GM21786 (cell line): ENCODE measurements at regions not wholly inside any gene's neighbourhood (a gene's known extent, or its start where the extent isn't known, plus 50 kb on each side); places are given as distances from the start of the nearest gene placed in this dataset.
"Not testable (repeated sequence)": the region's sequence is repeated elsewhere in the genome, so short reads cannot be mapped to it uniquely, and the experiment has no call there.

ENCODE experiments used
- ATAC-seq: cut with Tn5 transposase; IDR thresholded peaks from one replicate; pipeline ENCODE4 v1.9.1; 2021; ENCODE audit not compliant: unreplicated experiment

- no peak for ATAC-seq
These were observed 557.8 kb downstream of the SUCLG1 start for GRCh38 chr2:83901317-83901716.

- no peak for ATAC-seq
These were observed 558.2 kb downstream of the SUCLG1 start for GRCh38 chr2:83900862-83901261.

DNA sequence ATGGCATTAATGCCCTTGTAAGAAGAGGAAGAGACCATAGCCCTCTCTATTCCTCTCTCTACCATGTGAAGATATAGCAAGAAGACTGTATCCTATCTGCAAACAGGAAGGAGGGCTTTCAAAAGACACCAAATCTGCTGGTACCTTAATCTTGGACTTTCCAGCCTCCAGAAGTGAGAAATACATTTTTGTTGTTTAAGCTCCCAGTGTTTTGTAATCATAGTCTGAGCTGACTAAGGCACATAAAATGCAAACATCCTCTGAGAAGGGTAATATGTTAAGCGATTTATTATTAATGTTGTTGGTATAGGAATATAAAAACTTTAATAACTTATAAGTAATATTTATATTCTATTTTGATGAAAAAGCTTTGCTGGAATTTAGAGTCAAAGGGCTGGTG lies 559.8 kb downstream of the SUCLG1 start:
- no peak for ATAC-seq

DNA sequence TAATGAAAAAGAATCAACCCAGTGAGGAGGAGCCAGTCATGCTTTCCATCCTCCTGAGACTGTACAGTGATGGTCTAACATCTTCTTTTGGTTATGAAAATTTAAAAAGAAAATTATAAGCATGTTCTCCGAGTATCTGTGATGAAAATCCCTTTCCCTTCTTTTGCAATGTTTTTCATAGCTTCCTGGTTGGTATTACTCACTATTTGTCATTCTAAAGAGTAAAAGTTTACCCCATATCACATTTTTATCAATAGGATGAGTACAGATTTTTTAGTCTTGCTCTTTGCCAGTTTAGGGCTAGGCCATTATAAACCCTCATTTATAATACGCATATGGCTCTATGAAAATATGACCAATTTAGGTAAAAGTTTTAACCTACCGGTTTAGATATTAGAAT lies 564.1 kb downstream of the SUCLG1 start:
- ATAC-seq: no peak

- no peak for ATAC-seq
These were observed 571.3 kb downstream of the SUCLG1 start for GRCh38 chr2:83887757-83888156.

DNA sequence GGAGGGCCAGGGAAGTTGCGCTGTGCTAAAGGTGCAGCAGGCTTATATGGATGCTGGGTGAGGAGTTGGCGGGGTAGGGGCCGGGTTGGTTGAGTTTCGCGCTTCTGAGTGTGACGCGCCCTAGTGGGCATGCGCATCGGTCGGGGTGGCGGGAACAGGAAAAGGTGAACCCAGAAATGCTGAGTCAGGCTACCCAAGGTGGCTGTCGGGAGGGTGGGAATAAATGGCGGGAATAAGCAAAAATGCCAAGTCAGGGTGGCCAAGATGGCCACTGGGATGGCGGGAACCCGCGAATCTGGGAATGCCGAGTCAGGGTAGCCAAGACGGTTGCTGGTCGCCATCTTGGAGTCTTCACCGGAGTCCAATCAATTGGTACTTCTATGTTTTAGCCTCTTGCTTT lies 580.0 kb downstream of the SUCLG1 start:
- ATAC-seq: no peak

DNA sequence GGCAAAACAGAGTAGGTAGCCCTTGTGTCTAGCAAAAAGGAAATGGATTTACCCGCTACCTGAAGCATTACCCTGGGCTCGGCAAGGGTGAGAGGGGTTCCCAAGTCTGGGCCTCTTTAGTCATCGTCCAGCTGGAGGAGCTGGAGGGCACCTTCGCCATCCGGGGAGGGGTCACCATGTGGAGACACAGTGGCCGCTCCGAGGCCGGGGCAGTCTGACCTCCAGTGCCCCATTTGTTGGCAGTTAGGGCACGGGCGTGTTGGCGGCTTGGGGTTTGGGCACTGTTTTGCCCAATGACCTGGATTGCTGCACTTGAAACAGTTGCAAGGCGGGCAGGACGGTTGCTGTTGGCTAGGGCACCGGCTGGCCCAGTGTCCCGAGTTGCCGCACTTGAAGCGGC lies 581.8 kb downstream of the SUCLG1 start:
- ATAC-seq: not testable (repeated sequence)

GRCh38 chr2:83874712-83875430 lies 584.2 kb downstream of the SUCLG1 start:
- no peak for ATAC-seq

GRCh38 chr2:83874066-83874465 lies 585.0 kb downstream of the SUCLG1 start:
- no peak for ATAC-seq

DNA sequence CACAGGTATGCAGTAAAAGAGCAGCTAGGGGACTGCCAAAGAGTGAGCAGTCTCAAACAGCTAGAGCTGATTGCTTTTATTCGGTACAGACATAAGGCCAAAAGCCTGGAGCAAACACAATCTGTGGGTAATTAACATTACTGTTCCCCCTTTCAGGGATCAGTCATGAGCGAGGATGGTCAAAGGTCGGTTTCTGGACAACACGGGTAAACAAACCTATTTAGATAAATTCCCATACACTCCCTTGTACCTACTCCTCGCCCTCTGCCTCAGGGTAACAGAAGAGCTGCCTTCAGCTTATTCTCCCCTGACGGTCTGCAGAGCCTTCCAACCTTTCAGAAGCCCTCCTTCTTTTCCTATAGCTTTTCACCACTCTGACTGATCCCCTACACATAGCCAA lies 586.0 kb downstream of the SUCLG1 start:
- no peak for ATAC-seq

GRCh38 chr2:83866211-83866610 lies 592.9 kb downstream of the SUCLG1 start:
- no peak for ATAC-seq

DNA sequence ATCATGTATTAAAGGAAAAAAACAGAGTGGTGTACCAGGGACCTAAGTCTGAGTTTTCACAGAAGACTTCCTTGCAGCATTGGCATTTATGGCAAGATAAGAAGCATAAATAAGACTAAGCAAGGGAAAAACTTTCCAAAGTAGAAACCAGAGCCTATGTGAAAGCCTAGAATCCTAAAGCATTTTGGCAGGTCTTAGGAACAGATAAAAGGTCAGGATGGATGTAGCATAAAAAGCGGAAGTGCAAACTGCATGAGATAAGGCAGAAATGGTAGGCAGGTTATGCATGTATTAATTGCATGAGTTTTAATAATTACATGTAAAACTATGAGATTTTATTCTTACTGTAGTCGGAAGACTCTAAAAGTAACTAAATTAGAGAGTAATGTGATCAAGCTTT lies 596.5 kb downstream of the SUCLG1 start:
- ATAC-seq: no peak

DNA sequence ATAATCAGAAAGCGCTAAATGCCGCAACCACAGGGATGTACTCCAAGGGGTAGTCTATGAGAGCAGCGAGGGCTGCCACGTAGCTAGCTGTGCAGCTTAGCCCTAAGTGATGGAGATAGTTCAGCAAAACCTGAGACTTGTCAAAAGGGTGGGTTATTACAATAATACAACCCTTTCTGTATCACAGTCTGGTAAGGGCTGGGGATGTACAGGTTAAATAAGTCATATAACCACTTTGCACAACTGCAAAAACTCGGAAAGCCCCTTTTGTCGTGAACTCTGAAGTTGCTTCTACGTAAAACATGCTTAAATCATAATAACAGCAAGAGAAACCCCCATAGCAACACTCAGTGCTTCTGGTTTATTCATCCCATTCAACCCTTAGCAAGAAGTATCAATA lies 598.8 kb downstream of the SUCLG1 start:
- no peak for ATAC-seq

DNA sequence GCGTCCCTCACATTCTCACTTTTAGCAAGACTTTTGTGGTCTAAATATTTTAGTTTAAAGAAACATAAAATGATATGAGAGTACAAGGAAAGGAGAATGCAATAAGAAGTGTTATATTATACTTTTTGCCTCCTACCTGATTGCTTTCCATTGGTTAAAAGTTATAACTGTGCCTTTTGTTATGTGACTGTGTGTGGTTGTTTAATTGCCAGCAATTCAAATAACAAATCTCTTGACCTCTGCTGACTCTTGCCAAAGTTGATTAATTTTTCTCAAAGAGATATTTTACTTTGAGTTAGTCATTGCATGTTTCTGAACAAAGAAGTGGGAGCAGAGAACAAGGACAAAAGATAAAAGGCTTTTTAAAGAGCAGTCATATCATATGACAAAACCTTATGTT lies 599.5 kb downstream of the SUCLG1 start:
- no peak for ATAC-seq

DNA sequence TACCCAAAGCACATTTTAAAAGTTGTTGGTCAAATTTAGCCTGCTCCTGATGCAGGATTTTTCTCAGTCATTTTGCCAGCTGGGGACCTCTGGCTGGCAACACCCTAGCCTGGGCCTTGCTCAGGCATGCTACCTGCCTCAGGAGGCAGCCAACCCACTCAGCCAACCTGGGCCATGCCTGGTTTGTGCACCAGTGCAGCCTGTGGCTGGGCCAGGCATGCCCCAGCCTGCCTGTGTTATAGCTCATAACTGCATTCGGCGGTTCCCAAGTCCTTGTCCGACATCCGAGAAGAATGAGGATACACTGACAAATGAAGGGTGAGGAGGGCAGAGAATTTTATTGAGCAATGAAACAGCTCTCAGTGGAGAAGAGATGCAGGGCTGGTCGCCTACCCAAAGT lies 608.0 kb downstream of the SUCLG1 start:
- no peak for ATAC-seq

- ATAC-seq: no peak
These were observed 608.9 kb downstream of the SUCLG1 start for GRCh38 chr2:83850071-83850725.

DNA sequence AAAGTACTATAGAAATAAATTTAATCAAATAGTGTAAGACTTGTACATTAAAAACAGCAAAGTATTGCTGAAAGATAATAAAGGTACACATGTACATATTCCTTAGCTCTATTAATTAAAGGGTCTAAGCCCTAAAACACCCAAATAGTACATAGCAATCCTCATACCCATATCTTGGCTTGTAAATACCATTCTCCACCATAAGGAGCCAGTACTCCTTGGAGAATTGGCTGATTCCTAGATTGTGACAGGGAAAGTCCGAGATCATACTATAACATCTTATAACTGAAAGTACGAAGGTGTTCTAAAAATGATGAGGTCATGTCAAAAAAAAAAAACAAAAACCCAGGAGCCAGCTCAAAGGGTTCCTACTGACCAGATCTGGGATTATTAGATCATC lies 614.6 kb downstream of the SUCLG1 start:
- no peak for ATAC-seq

GRCh38 chr2:83842421-83842820 lies 616.7 kb downstream of the SUCLG1 start:
- ATAC-seq: no peak

DNA sequence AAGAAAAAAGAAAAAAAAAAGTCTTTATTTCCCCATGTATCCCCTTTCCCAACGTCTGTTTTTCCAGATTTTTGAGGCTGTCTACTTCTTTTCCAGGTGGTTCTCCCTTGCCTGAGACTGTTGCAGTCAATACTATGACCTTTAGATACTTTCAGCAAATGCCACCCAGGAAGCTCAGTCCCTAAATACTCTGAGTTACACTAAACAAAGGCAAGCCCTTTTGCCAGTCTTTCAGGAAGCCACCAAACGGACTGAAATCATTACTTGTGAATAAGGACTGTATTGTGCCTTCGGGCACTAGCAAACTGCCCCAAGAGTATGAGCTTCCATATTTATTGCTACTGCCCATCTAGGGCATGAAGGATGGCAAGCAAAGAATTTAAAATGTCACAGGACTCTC lies 621.3 kb downstream of the SUCLG1 start:
- no peak for ATAC-seq

- ATAC-seq: no peak
These were observed 631.5 kb downstream of the SUCLG1 start for GRCh38 chr2:83827618-83828017.

GRCh38 chr2:83826577-83826976 lies 632.5 kb downstream of the SUCLG1 start:
- no peak for ATAC-seq

GRCh38 chr2:83823229-83823628 lies 635.9 kb downstream of the SUCLG1 start:
- no peak for ATAC-seq

DNA sequence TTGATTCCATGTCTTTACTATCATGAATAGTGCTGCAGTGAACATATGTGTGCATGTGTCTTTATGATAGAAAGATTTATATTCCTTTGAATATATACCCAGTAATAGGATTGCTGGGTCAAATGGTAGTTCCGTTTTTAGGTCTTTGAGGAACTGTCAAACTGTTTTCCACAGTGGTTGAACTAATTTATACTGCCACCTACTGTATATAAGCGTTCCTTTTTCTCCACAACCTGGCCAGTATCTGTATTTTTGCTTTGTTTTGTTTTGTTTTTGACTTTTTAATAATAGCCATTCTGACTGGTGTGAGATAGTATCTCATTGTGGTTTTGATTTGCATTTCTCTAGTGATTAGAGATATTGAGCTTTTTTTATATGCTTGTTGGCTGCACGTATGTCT lies 641.6 kb downstream of the SUCLG1 start:
- no peak for ATAC-seq
